ENCODE measurements at regions not wholly inside any gene's neighbourhood (a gene's known extent, or its start where the extent isn't known, plus 50 kb on each side); places are given as distances from the start of the nearest gene placed in this dataset.

GRCh38 chr18:29012364-29012763 lies 835.4 kb upstream of the CDH2 start:
- no peak for DNase-seq (ENCODE audit: low spot score)

- no peak for DNase-seq (ENCODE audit: low spot score)
Observed at GRCh38 chr18:29009250-29009803, 832.4 kb upstream of the CDH2 start.

- DNase-seq (ENCODE audit: low spot score): no peak
Observed at GRCh38 chr18:29008809-29009208, 831.9 kb upstream of the CDH2 start.

GRCh38 chr18:29007986-29008654 lies 831.2 kb upstream of the CDH2 start:
- DNase-seq (ENCODE audit: low spot score): no peak

- DNase-seq (ENCODE audit: low spot score): no peak
Observed at GRCh38 chr18:29004921-29005320, 828.0 kb upstream of the CDH2 start.

- no peak for DNase-seq (ENCODE audit: low spot score)
Observed at GRCh38 chr18:29003194-29003593, 826.3 kb upstream of the CDH2 start.

GRCh38 chr18:29002747-29003146 lies 825.8 kb upstream of the CDH2 start:
- no peak for DNase-seq (ENCODE audit: low spot score)

- no peak for DNase-seq (ENCODE audit: low spot score)
Observed at GRCh38 chr18:28999726-29000125, 822.8 kb upstream of the CDH2 start.

GRCh38 chr18:28995319-28995718 lies 818.4 kb upstream of the CDH2 start:
- DNase-seq (ENCODE audit: low spot score): no peak

GRCh38 chr18:28984731-28985130 lies 807.8 kb upstream of the CDH2 start:
- no peak for DNase-seq (ENCODE audit: low spot score)

GRCh38 chr18:28974504-28974903 lies 797.6 kb upstream of the CDH2 start:
- DNase-seq (ENCODE audit: low spot score): no peak

GRCh38 chr18:28973324-28973723 lies 796.4 kb upstream of the CDH2 start:
- DNase-seq (ENCODE audit: low spot score): no peak

GRCh38 chr18:28972333-28972907 lies 795.5 kb upstream of the CDH2 start:
- no peak for DNase-seq (ENCODE audit: low spot score)

GRCh38 chr18:28963481-28963880 lies 786.6 kb upstream of the CDH2 start:
- DNase-seq (ENCODE audit: low spot score): no peak

GRCh38 chr18:28961669-28962228 lies 784.8 kb upstream of the CDH2 start:
- DNase-seq (ENCODE audit: low spot score): no peak

- no peak for DNase-seq (ENCODE audit: low spot score)
Observed at GRCh38 chr18:28960146-28960545, 783.2 kb upstream of the CDH2 start.

- DNase-seq (ENCODE audit: low spot score): no peak
Observed at GRCh38 chr18:28952339-28952738, 775.4 kb upstream of the CDH2 start.

GRCh38 chr18:28947900-28948299 lies 771.0 kb upstream of the CDH2 start:
- DNase-seq (ENCODE audit: low spot score): no peak

- no peak for DNase-seq (ENCODE audit: low spot score)
Observed at GRCh38 chr18:28946471-28946870, 769.5 kb upstream of the CDH2 start.

GRCh38 chr18:28922936-28923335 lies 746.0 kb upstream of the CDH2 start:
- DNase-seq (ENCODE audit: low spot score): no peak

- DNase-seq (ENCODE audit: low spot score): no peak
Observed at GRCh38 chr18:28916456-28916855, 739.5 kb upstream of the CDH2 start.

- DNase-seq (ENCODE audit: low spot score): no peak
Observed at GRCh38 chr18:28905509-28905908, 728.6 kb upstream of the CDH2 start.
